CD4-positive, alpha-beta T cell (primary cell): ENCODE measurements at regions not wholly inside any gene's neighbourhood (a gene's known extent, or its start where the extent isn't known, plus 50 kb on each side); places are given as distances from the start of the nearest gene placed in this dataset.
"Not testable (repeated sequence)": the region's sequence is repeated elsewhere in the genome, so short reads cannot be mapped to it uniquely, and the experiment has no call there.

ENCODE experiments used
- ATAC-seq: fragments of 200-7000 bp; cut with Tn5 transposase; one replicate; pipeline ENCODE4 v1.10.0; 2022; ENCODE audit warnings: mild to moderate bottlenecking; ENCODE audit not compliant: poor library complexity
- CTCF ChIA-PET: fragments of 350-600 bp; sonication (Branson Sonifier 250); formaldehyde crosslinking; loops from one replicate; lab custom pipeline; 2021; ENCODE audit warnings: antibody characterized with exemption, inconsistent platforms; lab: Charles Lee
- POLR2A ChIA-PET: fragments of 350-600 bp; sonication (Branson Sonifier 250); formaldehyde crosslinking; loops from one replicate; lab custom pipeline; 2021; ENCODE audit warnings: antibody characterized with exemption, inconsistent platforms; lab: Charles Lee
- DNase-seq, 14 experiments: peaks; one replicate each; pipeline ENCODE4 v3.0.0-alpha.2; 2013 to 2020; ENCODE audit warnings: mixed read lengths in 2 of 14
- H3K27ac ChIP-seq, 2 donors: one replicate each; pipeline versions ENCODE4 v1.5.1 to v1.7.0; 2013; ENCODE audit warnings: low read length in 2 of 2, low read depth in 1 of 2, mild to moderate bottlenecking in 1 of 2
- H3K27me3 ChIP-seq, 2 experiments: 1 replicate in 1 of 2; 2 replicates in 1 of 2; pipeline versions ENCODE4 v1.6.1 to v1.7.0; 2013; ENCODE audit warnings: low read length in 2 of 2, control low read depth in 1 of 2, mild to moderate bottlenecking in 1 of 2, moderate library complexity in 1 of 2; ENCODE audit not compliant: insufficient read depth in 2 of 2, control insufficient read depth in 1 of 2
- H3K36me3 ChIP-seq: one replicate; pipeline ENCODE4 v1.6.1; 2013; ENCODE audit warnings: low read length, control low read depth; ENCODE audit not compliant: insufficient read depth
- H3K4me1 ChIP-seq: one replicate; pipeline ENCODE4 v1.6.1; 2013; ENCODE audit warnings: low read length, control low read depth; ENCODE audit not compliant: insufficient read depth
- H3K4me3 ChIP-seq: one replicate; pipeline ENCODE4 v1.5.1; 2013; ENCODE audit warnings: mild to moderate bottlenecking, low read length, moderate library complexity
- H3K9me3 ChIP-seq, 2 experiments: 1 replicate in 1 of 2; 2 replicates in 1 of 2; pipeline versions ENCODE4 v1.6.1 to v1.7.0; 2013; ENCODE audit warnings: low read length in 2 of 2, mild to moderate bottlenecking in 2 of 2, control low read depth in 1 of 2, moderate library complexity in 1 of 2; ENCODE audit not compliant: control insufficient read depth in 1 of 2, insufficient read depth in 1 of 2
- H3K27ac Mint-ChIP-seq: one replicate; pipeline ENCODE4 v1.8.0; 2020; ENCODE audit warnings: mixed read lengths
- H3K27me3 Mint-ChIP-seq: one replicate; pipeline ENCODE4 v1.8.0; 2021; ENCODE audit warnings: mixed read lengths
- H3K36me3 Mint-ChIP-seq: one replicate; pipeline ENCODE4 v1.8.0; 2021; ENCODE audit warnings: low read depth, mixed read lengths
- H3K4me1 Mint-ChIP-seq: one replicate; pipeline ENCODE4 v1.8.0; 2021; ENCODE audit warnings: low read depth, mixed read lengths
- H3K4me3 Mint-ChIP-seq: one replicate; pipeline ENCODE4 v1.8.0; 2020; ENCODE audit warnings: mild to moderate bottlenecking, mixed read lengths
- H3K9me3 Mint-ChIP-seq: one replicate; pipeline ENCODE4 v1.8.0; 2020; ENCODE audit warnings: mixed read lengths
- CTCF ChIP-seq: fragments of 200-600 bp; IDR thresholded peaks from one replicate; pipeline ENCODE4 v1.8.0; 2022; ENCODE audit warnings: antibody characterized with exemption, mild to moderate bottlenecking
- intact Hi-C, 2 experiments: fragments of 100-400 bp; cut with DNase I in 1 of 2; cut with micrococcal nuclease in 1 of 2; formaldehyde crosslinking; loops; one replicate each; pipeline versions ENCODE4 v1.15.1 to v1.9.0; 2023 to 2025; cut with DNase I, micrococcal nuclease

GRCh38 chr6:22164236-22164635 lies 132.6 kb downstream of the PRL start:
- Mint-ChIP-seq H3K27me3 (no peaks in the 10 kb centered on the region), H3K36me3 (no peaks in the 10 kb centered on the region), H3K27ac (no peak overlapping the region), H3K9me3 (peaks cover 3% of the 10 kb centered on the region), H3K4me1 (no peaks in the 10 kb centered on the region), H3K4me3 (no peak overlapping the region)
- TF ChIP-seq CTCF, result no peak
- DNase-seq (no peak), ATAC-seq (no peak)
- intact Hi-C loops, result no loop called here
- Histone ChIP-seq H3K27ac (no peak overlapping the region), H3K36me3 (no peaks in the 10 kb centered on the region), H3K9me3 (no peaks in the 10 kb centered on the region), H3K27me3 (no peaks in the 10 kb centered on the region), H3K4me3 (no peak overlapping the region), H3K4me1 (no peaks in the 10 kb centered on the region)
- CTCF ChIA-PET, result no interaction called here
- POLR2A ChIA-PET, result no interaction called here

GRCh38 chr6:22171006-22171405 lies 125.8 kb downstream of the PRL start:
- H3K36me3 ChIP-seq, ATAC-seq, H3K4me1 Mint-ChIP-seq, DNase-seq, H3K27ac Mint-ChIP-seq, POLR2A ChIA-PET, H3K4me1 ChIP-seq, H3K27me3 ChIP-seq, H3K27ac ChIP-seq, H3K27me3 Mint-ChIP-seq, H3K4me3 Mint-ChIP-seq, H3K4me3 ChIP-seq, intact Hi-C loops, CTCF ChIA-PET: not testable (repeated sequence)
- Mint-ChIP-seq H3K9me3 (peaks cover 18% of the 10 kb centered on the region), H3K36me3 (peaks cover 20% of the 10 kb centered on the region)
- H3K9me3 ChIP-seq, result peaks cover 18 to 19% of the 10 kb centered on the region in 2 experiments

GRCh38 chr6:22171885-22172284 lies 125.0 kb downstream of the PRL start:
- H3K27ac Mint-ChIP-seq, H3K4me3 ChIP-seq, H3K4me1 Mint-ChIP-seq, H3K27me3 Mint-ChIP-seq, POLR2A ChIA-PET, H3K36me3 ChIP-seq, DNase-seq, CTCF ChIA-PET, H3K4me1 ChIP-seq, ATAC-seq, H3K27ac ChIP-seq, intact Hi-C loops, H3K27me3 ChIP-seq, H3K4me3 Mint-ChIP-seq: not testable (repeated sequence)
- H3K9me3 ChIP-seq, result peaks cover 18 to 19% of the 10 kb centered on the region in 2 experiments
- peaks cover 20% of the 10 kb centered on the region for H3K36me3 Mint-ChIP-seq
- peaks cover 18% of the 10 kb centered on the region for H3K9me3 Mint-ChIP-seq

- Mint-ChIP-seq H3K4me1 (no peaks in the 10 kb centered on the region), H3K27ac (no peak overlapping the region), H3K4me3 (no peak overlapping the region), H3K36me3 (peaks cover 20% of the 10 kb centered on the region), H3K9me3 (peaks cover 18% of the 10 kb centered on the region), H3K27me3 (no peaks in the 10 kb centered on the region)
- Histone ChIP-seq H3K4me3 (no peak overlapping the region), H3K27me3 (no peaks in the 10 kb centered on the region), H3K9me3 (peaks cover 18 to 19% of the 10 kb centered on the region in 2 experiments), H3K36me3 (no peaks in the 10 kb centered on the region), H3K27ac (no peak overlapping the region), H3K4me1 (no peaks in the 10 kb centered on the region)
- CTCF ChIA-PET, result no interaction called here
- DNase-seq (no peak), ATAC-seq (no peak)
- POLR2A ChIA-PET, result no interaction called here
- intact Hi-C loops, result no loop called here
- no peak for TF ChIP-seq CTCF
Measured at GRCh38 chr6:22173311-22173710, 123.5 kb downstream of the PRL start.

- POLR2A ChIA-PET, H3K4me1 Mint-ChIP-seq, H3K27ac Mint-ChIP-seq, H3K36me3 ChIP-seq, H3K4me3 ChIP-seq, H3K4me1 ChIP-seq, intact Hi-C loops, H3K9me3 ChIP-seq, DNase-seq, H3K4me3 Mint-ChIP-seq, H3K27me3 Mint-ChIP-seq, H3K27me3 ChIP-seq, CTCF ChIA-PET, H3K27ac ChIP-seq, ATAC-seq: not testable (repeated sequence)
- Mint-ChIP-seq H3K36me3 (peaks cover 18% of the 10 kb centered on the region), H3K9me3 (peaks cover 33% of the 10 kb centered on the region)
Measured at GRCh38 chr6:22180250-22180649, 116.6 kb downstream of the PRL start.
